SK-N-SH (cell line): ENCODE measurements at regions not wholly inside any gene's neighbourhood (a gene's known extent, or its start where the extent isn't known, plus 50 kb on each side); places are given as distances from the start of the nearest gene placed in this dataset.

ENCODE experiments used
- CTCF ChIA-PET: fragments of 300-600, 350-600 bp; formaldehyde crosslinking; extraction: SDS; loops from one replicate; lab custom pipeline; 2021; lab: Yijun Ruan, JAX
- POLR2A ChIA-PET: fragments of 350-600 bp; sonication (Branson Sonifier 250); formaldehyde crosslinking; extraction: SDS; loops from one replicate; lab custom pipeline; 2020; ENCODE audit warnings: antibody characterized with exemption, inconsistent platforms; lab: Yijun Ruan, JAX
- DNase-seq: peaks from one replicate; pipeline ENCODE4 v3.0.0; 2012
- H2AFZ ChIP-seq: fragments of 200-600 bp; sonication (generic); 2 replicates; pipeline ENCODE4 v1.8.1; 2016; ENCODE audit warnings: antibody characterized with exemption, mild to moderate bottlenecking, low read depth
- H3F3A ChIP-seq: fragments of 200-600 bp; sonication (generic); replicated peaks from 2 replicates; pipeline ENCODE3; 2016; ENCODE audit warnings: antibody characterized with exemption, mild to moderate bottlenecking; ENCODE audit not compliant: insufficient read depth
- H3K27ac ChIP-seq, 2 experiments: fragments of 200-500 bp in 1 of 2; fragments of 200-600 bp in 1 of 2; sonication (Bioruptor generic) in 1 of 2; sonication (generic), shearing (Covaris generic) in 1 of 2; 2 replicates each; pipeline versions ENCODE4 v1.5.1 to v1.6.1; 2014 to 2016; ENCODE audit warnings: low read depth in 2 of 2, inconsistent platforms in 1 of 2, low read length in 1 of 2, mild to moderate bottlenecking in 1 of 2, mixed read lengths in 1 of 2
- H3K27me3 ChIP-seq: fragments of 200-600 bp; sonication (generic), shearing (Covaris generic); 2 replicates; pipeline ENCODE4 v1.6.1; 2016; ENCODE audit warnings: mixed run types; ENCODE audit not compliant: insufficient read depth
- H3K36me3 ChIP-seq, 2 experiments: fragments of 200-500 bp in 1 of 2; fragments of 200-600 bp in 1 of 2; sonication (Bioruptor generic) in 1 of 2; sonication (generic) in 1 of 2; replicated peaks in 1 of 2; 2 replicates each; pipeline versions ENCODE3 to v1.5.1; 2014 to 2016; ENCODE audit warnings: low read length in 1 of 2, mild to moderate bottlenecking in 1 of 2; ENCODE audit not compliant: insufficient read depth in 2 of 2, control insufficient read depth in 1 of 2
- H3K4me1 ChIP-seq, 2 experiments: fragments of 200-500 bp in 1 of 2; fragments of 200-600 bp in 1 of 2; sonication (Bioruptor generic) in 1 of 2; sonication (generic), shearing (Covaris generic) in 1 of 2; 2 replicates each; pipeline versions ENCODE4 v1.5.1 to v1.6.1; 2014 to 2016; ENCODE audit warnings: low read depth in 1 of 2, low read length in 1 of 2, mixed run types in 1 of 2; ENCODE audit not compliant: insufficient read depth in 2 of 2, control insufficient read depth in 1 of 2
- H3K4me2 ChIP-seq: fragments of 200-600 bp; sonication (generic), shearing (Covaris generic); 2 replicates; pipeline ENCODE4 v1.6.1; 2017; ENCODE audit warnings: mixed run types
- H3K4me3 ChIP-seq, 2 experiments: fragments of 200-500 bp in 1 of 2; fragments of 200-600 bp in 1 of 2; sonication (Bioruptor generic) in 1 of 2; sonication (generic), shearing (Covaris generic) in 1 of 2; 2 replicates each; pipeline versions ENCODE4 v1.5.1 to v1.8.1; 2014 to 2016; ENCODE audit warnings: low read depth in 2 of 2, inconsistent platforms in 1 of 2, low read length in 1 of 2, mild to moderate bottlenecking in 1 of 2, mixed read lengths in 1 of 2, moderate library complexity in 1 of 2
- H3K79me2 ChIP-seq: fragments of 200-600 bp; sonication (generic); 2 replicates; pipeline ENCODE4 v1.8.1; 2017; ENCODE audit warnings: mild to moderate bottlenecking; ENCODE audit not compliant: insufficient read depth
- H3K9ac ChIP-seq: fragments of 200-600 bp; sonication (generic); 2 replicates; pipeline ENCODE4 v1.6.1; 2017; ENCODE audit warnings: mixed run types
- H3K9me2 ChIP-seq: fragments of 200-600 bp; sonication (generic); 2 replicates; pipeline ENCODE4 v1.6.1; 2017; ENCODE audit warnings: mixed run types
- H3K9me3 ChIP-seq: fragments of 200-600 bp; sonication (generic); 2 replicates; pipeline ENCODE4 v1.6.1; 2017; ENCODE audit warnings: mixed run types, mild to moderate bottlenecking, moderate library complexity
- H4K20me1 ChIP-seq: fragments of 200-600 bp; sonication (generic); 2 replicates; pipeline ENCODE4 v1.6.1; 2017; ENCODE audit warnings: mild to moderate bottlenecking, mixed run types; ENCODE audit not compliant: insufficient read depth
- CHD2 ChIP-seq: fragments of 150-350 bp; IDR thresholded peaks from 2 replicates; pipeline ENCODE4 v1.6.1; 2018; ENCODE audit warnings: low read length; ENCODE audit not compliant: partially characterized antibody
- CTCF ChIP-seq: fragments of 200-600 bp; sonication (generic); IDR thresholded peaks from 2 replicates; pipeline ENCODE4 v1.6.1; 2017; ENCODE audit warnings: antibody characterized with exemption, mild to moderate bottlenecking, moderate library complexity
- ELF1 ChIP-seq: IDR thresholded peaks from 2 replicates; pipeline ENCODE4 v1.4.0; 2012
- EP300 ChIP-seq, 2 experiments: IDR thresholded peaks; 2 replicates each; pipeline versions ENCODE4 v1.4.0 to v1.6.1; 2012; ENCODE audit warnings: borderline replicate concordance in 1 of 2, low read depth in 1 of 2, low read length in 1 of 2
- EZH2phosphoT487 ChIP-seq: fragments of 200-600 bp; sonication (generic); IDR thresholded peaks from 2 replicates; pipeline ENCODE4 v1.6.1; 2017; ENCODE audit warnings: low read depth, mixed run types, mild to moderate bottlenecking, antibody characterized with exemption, moderate library complexity, borderline replicate concordance
- FOSL2 ChIP-seq: IDR thresholded peaks from 2 replicates; pipeline ENCODE4 v1.4.0; 2012; ENCODE audit warnings: low read depth, mild to moderate bottlenecking, moderate library complexity, borderline replicate concordance
- GABPA ChIP-seq: IDR thresholded peaks from 2 replicates; pipeline ENCODE4 v1.4.0; 2012; ENCODE audit warnings: low read depth, mild to moderate bottlenecking
- IRF3 ChIP-seq: fragments of 150-350 bp; IDR thresholded peaks from 2 replicates; pipeline ENCODE4 v1.6.1; 2016; ENCODE audit warnings: mild to moderate bottlenecking, low read depth, low read length
- JUND ChIP-seq: IDR thresholded peaks from 2 replicates; pipeline ENCODE4 v1.4.0; 2012
- MXI1 ChIP-seq: IDR thresholded peaks from 2 replicates; pipeline ENCODE4 v1.6.1; 2012; ENCODE audit warnings: mild to moderate bottlenecking, low read depth, low read length, improper control_type of control experiment
- NFIC ChIP-seq: IDR thresholded peaks from 2 replicates; pipeline ENCODE4 v1.4.0; 2012; ENCODE audit warnings: borderline replicate concordance
- NRF1 ChIP-seq: IDR thresholded peaks from 2 replicates; pipeline ENCODE4 v1.6.1; 2012; ENCODE audit warnings: low read depth, mild to moderate bottlenecking, low read length
- PBX3 ChIP-seq: IDR thresholded peaks from 2 replicates; pipeline ENCODE4; 2012
- RAD21 ChIP-seq: IDR thresholded peaks from 2 replicates; pipeline ENCODE4 v1.6.1; 2012; ENCODE audit warnings: mild to moderate bottlenecking, low read length
- RCOR1 ChIP-seq: fragments of 150-350 bp; IDR thresholded peaks from 2 replicates; pipeline ENCODE4 v1.6.1; 2017; ENCODE audit warnings: antibody characterized with exemption, low read length
- YY1 ChIP-seq: IDR thresholded peaks from 2 replicates; pipeline ENCODE4 v1.4.0; 2012; ENCODE audit warnings: low read depth, mild to moderate bottlenecking
- WGBS: methylation state at CpG from one replicate; pipeline ENCODE4 v1.1.6; 2017; ENCODE audit warnings: low lambda C conversion rate; 5-methylcytosine and 5-hydroxymethylcytosine counted together

- Histone ChIP-seq H3K27me3 (no peaks in the 10 kb centered on the region), H3K9me3 (no peaks in the 10 kb centered on the region), H3F3A (no peaks in the 10 kb centered on the region), H2AFZ (no peak overlapping the region), H3K4me1 (no peaks in the 10 kb centered on the region), H3K4me3 (no peak overlapping the region), H3K9ac (no peak overlapping the region), H3K9me2 (no peaks in the 10 kb centered on the region), H3K36me3 (no peaks in the 10 kb centered on the region), H3K27ac (no peak overlapping the region), H3K79me2 (no peaks in the 10 kb centered on the region), H3K4me2 (no peak overlapping the region), H4K20me1 (no peaks in the 10 kb centered on the region)
- POLR2A ChIA-PET = no interaction called here
- 38% methylated on average over 10 of the region's 10 CpGs for WGBS
- CTCF ChIA-PET = no interaction called here
- TF ChIP-seq RAD21 = no peak
- TF ChIP-seq ELF1 = no peak
- no peak for TF ChIP-seq CTCF
- no peak for TF ChIP-seq JUND
- no peak for TF ChIP-seq MXI1
- no peak for TF ChIP-seq GABPA
- TF ChIP-seq EZH2phosphoT487 = no peak
- TF ChIP-seq EP300 (IDR thresholded peaks at IDR 0.05; ENCODE audit: borderline replicate concordance in 1 of 2, low read depth in 1 of 2, low read length in 1 of 2) = no peak
- TF ChIP-seq RCOR1 = no peak
- no peak for TF ChIP-seq IRF3
- TF ChIP-seq FOSL2 = no peak
- DNase-seq = no peak
These were observed 91.6 kb upstream of the VRK1 start for GRCh38 chr14:96705422-96706092.

DNA sequence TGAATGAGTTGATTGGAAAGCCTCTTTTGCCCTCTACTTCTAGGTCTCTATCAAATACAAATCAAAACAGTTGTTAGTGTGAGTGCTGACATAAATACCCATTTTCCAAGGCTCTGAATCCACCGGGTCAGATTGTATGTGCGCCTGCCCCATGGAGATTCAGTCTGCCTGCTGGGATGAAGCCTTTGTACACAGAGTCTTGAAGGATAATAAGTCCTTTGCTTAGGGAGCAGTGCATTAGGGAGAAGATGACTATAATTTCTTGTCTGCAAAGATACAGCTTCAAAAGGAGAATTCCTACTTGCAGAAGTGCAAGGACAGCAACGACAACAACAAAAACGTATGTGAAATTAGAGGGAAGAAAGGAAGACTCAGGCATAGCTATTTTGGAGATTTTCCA lies 90.3 kb upstream of the VRK1 start:
- ChIA-PET POLR2A (no interaction called here), CTCF (interaction anchor here (1.1 kb wide), 1 partner anchor 35 kb away, joined by 3 read pairs; no protein-coding TSS in a partner anchor)
- H4K20me1 ChIP-seq = no peaks in the 10 kb centered on the region
- H3K27me3 ChIP-seq = no peaks in the 10 kb centered on the region
- no peak overlapping the region for H2AFZ ChIP-seq
- DNase-seq = no peak
- H3K4me1 ChIP-seq = no peaks in the 10 kb centered on the region
- 41% methylated on average over 4 of the region's 4 CpGs for WGBS
- no peak overlapping the region for H3K27ac ChIP-seq
- H3K79me2 ChIP-seq = no peaks in the 10 kb centered on the region
- H3K9me2 ChIP-seq = no peaks in the 10 kb centered on the region
- no peaks in the 10 kb centered on the region for H3K9me3 ChIP-seq
- H3F3A ChIP-seq = no peaks in the 10 kb centered on the region
- no peak overlapping the region for H3K4me3 ChIP-seq
- H3K36me3 ChIP-seq = no peaks in the 10 kb centered on the region
- H3K9ac ChIP-seq = no peak overlapping the region
- TF ChIP-seq ELF1 = no peak
- TF ChIP-seq NFIC = no peak
- TF ChIP-seq CTCF = no peak
- TF ChIP-seq IRF3 = no peak
- no peak for TF ChIP-seq JUND
- TF ChIP-seq NRF1 = no peak
- TF ChIP-seq CHD2 = no peak
- TF ChIP-seq YY1 = no peak
- no peak for TF ChIP-seq PBX3
- H3K4me2 ChIP-seq = no peak overlapping the region
